Choroid plexus epithelial cell (primary cell): ENCODE measurements at regions not wholly inside any gene's neighbourhood (a gene's known extent, or its start where the extent isn't known, plus 50 kb on each side); places are given as distances from the start of the nearest gene placed in this dataset.

Source experiments
- DNase-seq: peaks from one replicate; pipeline ENCODE4 v3.0.0-alpha.2; 2010; ENCODE audit warnings: low read depth
- H3K4me3 ChIP-seq: 2 replicates; pipeline ENCODE4 v1.5.1; 2011; ENCODE audit warnings: low read depth, mild to moderate bottlenecking, control low read depth, low read length, moderate library complexity
- TF ChIP-seq, protein P1 (sequence below): conservative IDR thresholded peaks from 2 replicates; pipeline ENCODE4 v1.5.1; 2011; ENCODE audit warnings: low read depth, mild to moderate bottlenecking, control low read depth, inconsistent platforms, low read length, moderate library complexity

DNA sequence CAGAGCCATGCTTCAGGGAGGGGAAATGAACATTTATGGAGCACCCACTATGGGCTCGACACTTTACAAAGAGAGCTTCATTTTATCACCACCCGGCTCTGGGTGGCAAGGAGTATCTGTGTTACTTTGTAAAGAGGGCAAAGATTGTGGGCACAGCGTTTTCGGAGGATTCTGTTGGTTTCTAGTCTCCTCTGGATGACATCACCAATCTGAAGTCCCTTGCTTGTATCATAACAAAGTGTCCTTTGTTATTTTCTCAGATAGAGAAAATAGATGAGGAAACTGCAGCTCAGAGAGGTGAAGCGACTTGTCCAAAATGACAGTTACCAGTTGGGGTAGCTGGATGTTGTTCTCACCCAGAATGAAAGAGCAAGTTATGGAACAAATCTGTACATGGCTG, 162.8 kb downstream of the GLI2 start:
- H3K4me3 ChIP-seq, result no peak overlapping the region
- no peak for DNase-seq
- TF ChIP-seq, protein P1, sequence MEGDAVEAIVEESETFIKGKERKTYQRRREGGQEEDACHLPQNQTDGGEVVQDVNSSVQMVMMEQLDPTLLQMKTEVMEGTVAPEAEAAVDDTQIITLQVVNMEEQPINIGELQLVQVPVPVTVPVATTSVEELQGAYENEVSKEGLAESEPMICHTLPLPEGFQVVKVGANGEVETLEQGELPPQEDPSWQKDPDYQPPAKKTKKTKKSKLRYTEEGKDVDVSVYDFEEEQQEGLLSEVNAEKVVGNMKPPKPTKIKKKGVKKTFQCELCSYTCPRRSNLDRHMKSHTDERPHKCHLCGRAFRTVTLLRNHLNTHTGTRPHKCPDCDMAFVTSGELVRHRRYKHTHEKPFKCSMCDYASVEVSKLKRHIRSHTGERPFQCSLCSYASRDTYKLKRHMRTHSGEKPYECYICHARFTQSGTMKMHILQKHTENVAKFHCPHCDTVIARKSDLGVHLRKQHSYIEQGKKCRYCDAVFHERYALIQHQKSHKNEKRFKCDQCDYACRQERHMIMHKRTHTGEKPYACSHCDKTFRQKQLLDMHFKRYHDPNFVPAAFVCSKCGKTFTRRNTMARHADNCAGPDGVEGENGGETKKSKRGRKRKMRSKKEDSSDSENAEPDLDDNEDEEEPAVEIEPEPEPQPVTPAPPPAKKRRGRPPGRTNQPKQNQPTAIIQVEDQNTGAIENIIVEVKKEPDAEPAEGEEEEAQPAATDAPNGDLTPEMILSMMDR, result no peak

DNA sequence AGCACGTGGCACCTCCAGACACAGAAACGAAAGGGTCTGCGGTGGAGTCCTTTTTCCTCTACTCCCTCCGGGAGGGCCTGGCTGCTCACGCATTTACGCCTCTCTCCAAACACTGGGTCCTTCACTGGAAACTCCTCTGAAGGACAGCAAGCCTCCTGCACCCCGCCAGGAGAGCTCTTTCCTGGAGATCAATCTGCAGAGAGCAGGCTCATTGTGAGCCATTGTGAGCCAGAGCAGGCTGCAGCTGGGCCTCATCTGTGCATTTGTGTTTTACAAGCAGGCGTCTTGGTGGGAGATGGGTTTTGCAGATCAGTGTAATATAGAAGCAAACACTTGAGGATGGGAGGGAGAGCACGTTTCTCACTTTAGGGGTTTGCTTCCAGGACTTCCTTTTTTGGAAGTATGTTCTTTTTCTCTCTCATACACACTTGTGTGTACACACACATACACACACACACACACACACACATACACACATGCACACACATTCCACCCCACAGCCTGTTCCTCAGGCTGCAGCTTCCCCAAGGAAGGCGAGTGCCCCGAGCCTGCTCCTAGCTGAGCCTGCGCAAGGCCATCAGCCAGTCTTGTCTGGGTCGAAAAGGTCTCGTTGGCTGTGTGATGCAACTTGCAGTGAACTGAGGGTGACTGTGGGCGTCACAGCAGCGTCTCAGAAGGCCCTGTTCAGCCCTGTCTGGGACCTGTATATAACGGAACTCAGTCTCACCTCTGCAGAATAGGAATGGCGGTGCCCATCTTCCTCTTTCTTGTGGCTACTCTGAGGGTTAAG, 163.5 kb downstream of the GLI2 start:
- H3K4me3 ChIP-seq, result no peak overlapping the region
- TF ChIP-seq, protein P1, result no peak
- no peak for DNase-seq

DNA sequence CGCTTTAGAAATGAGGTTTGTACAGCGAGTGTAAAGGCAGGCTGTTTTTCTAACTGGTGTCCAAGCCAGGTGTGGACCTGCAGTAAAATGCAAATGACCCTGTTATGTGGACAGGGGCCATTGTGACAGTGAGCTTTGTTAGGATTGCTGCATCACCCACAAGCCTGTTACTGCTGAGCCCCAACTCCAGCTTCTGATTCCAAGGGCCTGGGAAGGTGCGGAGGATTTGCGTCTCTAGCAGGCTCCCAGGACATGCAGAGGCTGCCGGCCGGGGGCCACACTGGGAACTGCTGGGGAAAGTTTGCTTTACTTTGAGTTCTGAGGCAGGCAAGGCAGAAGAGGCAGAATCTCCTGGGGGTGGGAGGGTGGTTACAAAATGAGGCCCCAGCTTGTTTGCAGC, 164.1 kb downstream of the GLI2 start:
- H3K4me3 ChIP-seq, result no peak overlapping the region
- TF ChIP-seq, protein P1, result peak; percentile 30
- no peak for DNase-seq

DNA sequence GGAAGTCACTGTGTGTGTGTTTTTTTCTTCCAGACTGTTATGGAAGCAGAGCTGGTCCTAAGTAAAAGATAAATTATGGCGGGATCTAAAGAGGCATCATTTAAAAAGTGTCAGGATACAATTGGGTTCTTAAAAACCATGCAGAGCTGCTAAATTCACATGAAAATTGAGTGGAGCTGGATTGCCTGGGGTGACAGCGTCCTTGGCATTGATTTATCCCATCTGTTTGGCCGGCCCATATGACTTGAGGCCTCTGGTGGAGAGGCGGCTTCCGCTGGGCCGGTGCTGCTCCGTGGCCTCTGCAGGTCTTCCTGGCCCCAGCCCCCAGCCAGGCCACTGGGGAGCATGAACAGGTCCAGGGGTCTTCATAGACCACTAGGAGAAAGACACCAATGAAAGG, 165.5 kb downstream of the GLI2 start:
- no peak for DNase-seq
- TF ChIP-seq, protein P1, result no peak
- H3K4me3 ChIP-seq, result no peak overlapping the region

DNA sequence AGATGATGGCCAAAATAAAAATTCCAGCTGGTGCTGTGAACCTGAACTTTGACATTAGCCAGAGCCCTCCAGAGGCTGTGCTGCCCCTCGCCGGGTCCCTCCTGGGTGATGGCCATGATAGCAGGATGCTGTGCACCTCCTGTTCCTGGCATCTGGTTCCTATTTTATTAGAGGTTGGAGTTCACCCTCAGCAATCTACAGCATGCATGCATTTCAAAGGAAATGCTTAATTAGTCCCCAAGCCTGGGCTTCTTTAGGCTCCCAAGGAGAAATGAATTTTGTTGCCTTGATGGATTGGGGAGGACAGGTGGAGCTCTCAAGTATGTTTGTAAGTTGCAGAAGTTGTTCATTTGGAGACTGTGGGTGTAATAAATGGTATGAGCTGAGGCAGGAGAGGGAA, 166.9 kb downstream of the GLI2 start:
- TF ChIP-seq, protein P1, result no peak
- no peak overlapping the region for H3K4me3 ChIP-seq
- DNase-seq, result no peak

DNA sequence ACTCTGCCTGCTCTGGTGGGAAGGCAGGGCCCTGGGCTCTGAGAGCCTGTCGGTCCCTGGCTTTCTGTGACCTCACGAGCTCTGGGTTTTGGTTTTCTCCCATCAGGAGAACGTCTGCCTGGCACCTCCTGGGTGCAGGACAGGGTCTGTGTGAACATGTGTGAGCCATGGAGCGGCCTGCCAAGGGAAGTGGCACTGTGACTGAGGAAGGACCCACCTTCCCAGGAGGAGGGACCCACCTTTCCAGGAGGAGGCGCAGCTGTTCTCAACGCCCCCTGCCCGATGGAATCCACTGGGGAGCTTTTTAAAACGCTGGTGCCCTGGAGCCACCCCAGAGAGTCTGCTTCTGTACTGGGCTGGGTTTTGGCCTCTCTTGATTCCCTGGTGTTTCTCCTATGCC, 168.7 kb downstream of the GLI2 start:
- no peak for DNase-seq
- no peak overlapping the region for H3K4me3 ChIP-seq
- TF ChIP-seq, protein P1, result no peak

DNA sequence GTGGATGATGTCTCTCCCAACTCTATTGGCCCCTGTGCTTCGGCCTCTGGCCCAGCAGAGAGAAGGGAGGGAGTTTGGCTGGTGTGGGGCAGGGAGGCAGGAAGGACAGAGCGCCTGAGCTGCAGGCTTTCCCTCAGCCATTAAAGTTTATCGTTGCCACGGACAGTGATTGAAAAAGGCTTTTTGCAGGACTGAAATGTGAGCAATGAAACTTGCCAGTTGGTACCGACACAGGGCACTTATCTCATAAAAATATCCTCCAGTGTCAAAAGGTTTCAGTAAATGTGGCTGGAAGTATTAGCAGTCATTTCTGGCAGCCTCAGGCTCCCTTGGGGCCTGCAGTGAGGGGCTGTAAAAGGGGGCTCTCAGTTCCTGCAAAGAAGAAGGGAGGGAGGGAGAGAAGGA, 169.2 kb downstream of the GLI2 start:
- DNase-seq, result no peak
- TF ChIP-seq, protein P1, result no peak

More for the DNA sequence above, 169.2 kb downstream of the GLI2 start:
- H3K4me3 ChIP-seq, result no peak overlapping the region
